ENCODE measurements at regions not wholly inside any gene's neighbourhood (a gene's known extent, or its start where the extent isn't known, plus 50 kb on each side); places are given as distances from the start of the nearest gene placed in this dataset.
"Not testable (repeated sequence)": the region's sequence is repeated elsewhere in the genome, so short reads cannot be mapped to it uniquely, and the experiment has no call there.

- intact Hi-C loops (cut with DNase I; ENCODE audit: low total_unique reads): no loop called here
- Histone ChIP-seq H3K9me3 (no peaks in the 10 kb centered on the region), H3K27me3 (no peaks in the 10 kb centered on the region), H3K4me3 (no peak overlapping the region), H3K4me1 (no peaks in the 10 kb centered on the region), H3K27ac (no peak overlapping the region), H3K36me3 (no peaks in the 10 kb centered on the region)
- no peak for TF ChIP-seq CTCF (IDR thresholded peaks at IDR 0.05)
- no peak for DNase-seq
Observed at GRCh38 chr3:106139826-106140225, 271.0 kb upstream of the CBLB start.

- intact Hi-C loops (cut with DNase I; ENCODE audit: low total_unique reads): no loop called here
- H3K4me1 ChIP-seq: no peaks in the 10 kb centered on the region
- no peak overlapping the region for H3K27ac ChIP-seq
Observed at GRCh38 chr3:106140431-106140830, 271.6 kb upstream of the CBLB start.

DNA sequence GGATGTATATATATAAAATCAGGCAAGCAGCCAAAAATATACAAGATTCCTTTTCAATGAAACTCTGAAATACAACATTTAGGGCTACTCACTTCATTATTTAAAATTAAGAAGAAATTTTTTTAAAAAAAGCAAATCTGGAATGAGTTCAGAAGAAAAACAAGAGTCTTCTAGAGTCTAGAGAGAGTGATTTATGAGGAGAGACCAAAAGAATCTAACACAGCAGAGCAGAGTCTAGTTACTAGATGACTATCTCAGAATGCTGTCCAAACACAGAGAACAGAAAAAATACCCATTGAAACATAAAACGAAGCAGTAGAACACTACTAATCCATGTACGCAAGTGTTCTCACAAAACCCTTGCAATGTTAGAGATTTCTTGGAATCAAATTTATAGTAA, 275.2 kb upstream of the CBLB start:
- H3K27ac ChIP-seq: no peak overlapping the region
- no peaks in the 10 kb centered on the region for H3K4me1 ChIP-seq
- no peaks in the 10 kb centered on the region for H3K9me3 ChIP-seq
- TF ChIP-seq CTCF (IDR thresholded peaks at IDR 0.05): no peak
- H3K36me3 ChIP-seq: no peaks in the 10 kb centered on the region
- H3K27me3 ChIP-seq: no peaks in the 10 kb centered on the region
- DNase-seq: no peak
- intact Hi-C loops (cut with DNase I; ENCODE audit: low total_unique reads): no loop called here
- H3K4me3 ChIP-seq: no peak overlapping the region

More at GRCh38 chr3:106140431-106140830, 271.6 kb upstream of the CBLB start:
- H3K4me3 ChIP-seq: no peak overlapping the region
- no peaks in the 10 kb centered on the region for H3K27me3 ChIP-seq
- no peaks in the 10 kb centered on the region for H3K36me3 ChIP-seq
- TF ChIP-seq CTCF (IDR thresholded peaks at IDR 0.05): no peak
- no peak for DNase-seq
- no peaks in the 10 kb centered on the region for H3K9me3 ChIP-seq

DNA sequence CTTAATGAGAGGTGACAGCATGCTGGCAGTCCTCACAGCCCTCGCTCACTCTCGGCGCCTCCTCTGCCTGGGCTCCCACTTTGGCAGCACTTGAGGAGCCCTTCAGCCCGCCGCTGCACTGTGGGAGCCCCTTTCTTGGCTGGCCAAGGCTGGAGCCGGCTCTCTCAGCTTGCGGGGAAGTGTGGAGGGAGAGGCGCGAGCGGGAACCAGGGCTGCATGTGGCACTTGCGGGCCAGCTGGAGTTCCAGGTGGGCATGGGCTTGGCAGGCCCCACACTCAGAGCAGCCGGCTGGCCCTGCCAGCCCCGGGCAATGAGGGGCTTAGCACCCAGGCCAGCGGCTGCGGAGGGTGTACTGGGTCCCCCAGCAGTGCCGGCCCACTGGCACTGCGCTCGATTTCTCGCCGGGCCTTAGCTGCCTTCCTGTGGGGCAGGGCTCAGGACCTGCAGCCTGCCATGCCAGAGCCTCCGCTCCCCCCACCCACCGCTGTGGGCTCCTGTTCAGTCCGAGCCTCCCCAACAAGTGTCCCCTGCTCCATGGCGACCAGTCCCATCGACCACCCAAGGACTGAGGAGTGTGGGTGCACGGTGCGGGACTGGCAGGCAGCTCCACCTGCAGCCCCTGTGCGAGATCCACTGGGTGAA, 279.7 kb upstream of the CBLB start:
- H3K4me1 ChIP-seq; H3K9me3 ChIP-seq; H3K27ac ChIP-seq; intact Hi-C loops (cut with DNase I; ENCODE audit: low total_unique reads); H3K27me3 ChIP-seq; H3K36me3 ChIP-seq; DNase-seq; H3K4me3 ChIP-seq: not testable (repeated sequence)

DNA sequence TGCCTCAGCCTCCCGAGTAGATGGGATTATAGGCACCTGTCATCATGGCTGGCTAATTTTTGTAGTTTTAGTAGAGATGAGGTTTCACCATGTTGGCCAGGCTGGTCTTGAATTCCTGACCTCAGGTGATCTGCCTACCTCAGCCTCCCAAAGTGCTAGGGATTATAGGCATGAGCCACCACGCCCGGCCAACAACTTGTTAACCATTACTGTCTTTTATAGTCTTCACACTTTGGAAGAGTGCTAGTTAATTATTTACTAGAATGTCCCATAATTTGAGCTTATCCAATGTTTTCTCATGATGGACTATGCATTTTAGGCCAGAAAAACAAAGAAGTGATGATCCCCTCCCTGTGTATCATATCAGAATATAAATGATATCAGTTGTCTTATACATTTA, 288.6 kb upstream of the CBLB start:
- H3K4me1 ChIP-seq: no peaks in the 10 kb centered on the region
- no peaks in the 10 kb centered on the region for H3K27me3 ChIP-seq
- no peaks in the 10 kb centered on the region for H3K9me3 ChIP-seq
- intact Hi-C loops (cut with DNase I; ENCODE audit: low total_unique reads): no loop called here
- no peak overlapping the region for H3K4me3 ChIP-seq
- no peak for DNase-seq
- no peak for TF ChIP-seq CTCF (IDR thresholded peaks at IDR 0.05)
- no peak overlapping the region for H3K27ac ChIP-seq
- no peaks in the 10 kb centered on the region for H3K36me3 ChIP-seq

- no peak for DNase-seq
- H3K9me3 ChIP-seq: no peaks in the 10 kb centered on the region
- H3K36me3 ChIP-seq: no peaks in the 10 kb centered on the region
- no peak overlapping the region for H3K4me3 ChIP-seq
- no peaks in the 10 kb centered on the region for H3K27me3 ChIP-seq
- TF ChIP-seq CTCF (IDR thresholded peaks at IDR 0.05): no peak
- no peak overlapping the region for H3K27ac ChIP-seq
- intact Hi-C loops (cut with DNase I; ENCODE audit: low total_unique reads): no loop called here
- H3K4me1 ChIP-seq: no peaks in the 10 kb centered on the region
Observed at GRCh38 chr3:106160396-106160795, 291.6 kb upstream of the CBLB start.

Measured in tibial artery (tissue), 4 donors.